ENCODE measurements at regions not wholly inside any gene's neighbourhood (a gene's known extent, or its start where the extent isn't known, plus 50 kb on each side); places are given as distances from the start of the nearest gene placed in this dataset.

DNA sequence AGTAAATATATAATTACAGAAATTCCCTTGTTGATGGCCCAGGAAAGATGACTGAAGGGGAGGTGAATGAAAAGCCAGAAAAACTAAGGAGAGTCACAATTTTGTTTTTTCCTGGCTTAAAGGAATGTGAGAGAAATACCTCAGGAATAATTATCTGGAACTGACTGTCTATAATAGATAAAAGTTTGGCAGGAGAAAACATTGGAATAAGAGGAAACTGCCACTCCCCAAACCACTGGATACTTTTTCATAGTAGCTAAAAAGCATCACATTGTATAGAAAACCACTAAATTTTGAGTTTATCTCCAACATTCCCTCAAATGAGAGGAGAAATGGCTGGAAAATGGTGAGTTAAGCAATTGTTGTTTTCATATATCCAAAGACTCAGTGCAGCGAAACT, 326.0 kb downstream of the NPR3 start:
- TF ChIP-seq, protein P1, sequence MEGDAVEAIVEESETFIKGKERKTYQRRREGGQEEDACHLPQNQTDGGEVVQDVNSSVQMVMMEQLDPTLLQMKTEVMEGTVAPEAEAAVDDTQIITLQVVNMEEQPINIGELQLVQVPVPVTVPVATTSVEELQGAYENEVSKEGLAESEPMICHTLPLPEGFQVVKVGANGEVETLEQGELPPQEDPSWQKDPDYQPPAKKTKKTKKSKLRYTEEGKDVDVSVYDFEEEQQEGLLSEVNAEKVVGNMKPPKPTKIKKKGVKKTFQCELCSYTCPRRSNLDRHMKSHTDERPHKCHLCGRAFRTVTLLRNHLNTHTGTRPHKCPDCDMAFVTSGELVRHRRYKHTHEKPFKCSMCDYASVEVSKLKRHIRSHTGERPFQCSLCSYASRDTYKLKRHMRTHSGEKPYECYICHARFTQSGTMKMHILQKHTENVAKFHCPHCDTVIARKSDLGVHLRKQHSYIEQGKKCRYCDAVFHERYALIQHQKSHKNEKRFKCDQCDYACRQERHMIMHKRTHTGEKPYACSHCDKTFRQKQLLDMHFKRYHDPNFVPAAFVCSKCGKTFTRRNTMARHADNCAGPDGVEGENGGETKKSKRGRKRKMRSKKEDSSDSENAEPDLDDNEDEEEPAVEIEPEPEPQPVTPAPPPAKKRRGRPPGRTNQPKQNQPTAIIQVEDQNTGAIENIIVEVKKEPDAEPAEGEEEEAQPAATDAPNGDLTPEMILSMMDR (IDR thresholded peaks at IDR 0.05): no peak
- no peak for TF ChIP-seq POLR2A (IDR thresholded peaks at IDR 0.05)
